Spleen (tissue), 7 donors: ENCODE measurements at regions not wholly inside any gene's neighbourhood (a gene's known extent, or its start where the extent isn't known, plus 50 kb on each side); places are given as distances from the start of the nearest gene placed in this dataset.

ENCODE experiments used
- POLR2AphosphoS5 ChIP-seq, 3 donors: sonication (generic); formaldehyde crosslinking; IDR thresholded peaks; one replicate each; pipeline ENCODE4 v1.5.1; 2017; ENCODE audit warnings: antibody characterized with exemption in 3 of 3
- TF ChIP-seq, protein P1 (sequence below), 11 experiments: fragments of 200-600 bp in 7 of 11; fragments of 450-650 bp in 4 of 11; sonication (generic) in 4 of 11; IDR thresholded peaks in 8 of 11; conservative IDR thresholded peaks in 3 of 11; 1 replicate in 7 of 11; 2 replicates in 4 of 11; pipeline versions ENCODE4 v1.4.0 to v1.8.0; 2016 to 2021; ENCODE audit warnings: antibody characterized with exemption in 11 of 11, inconsistent platforms in 4 of 11, mild to moderate bottlenecking in 1 of 11
- donor health status: DM: no; HTN: no; CAD: no; lungs with moderate emphysema.
- donor health status: DM: no; HTN: no; CAD: no.
- donor health status: DM: no; HTN: no; CAD: no.

- TF ChIP-seq, protein P1, sequence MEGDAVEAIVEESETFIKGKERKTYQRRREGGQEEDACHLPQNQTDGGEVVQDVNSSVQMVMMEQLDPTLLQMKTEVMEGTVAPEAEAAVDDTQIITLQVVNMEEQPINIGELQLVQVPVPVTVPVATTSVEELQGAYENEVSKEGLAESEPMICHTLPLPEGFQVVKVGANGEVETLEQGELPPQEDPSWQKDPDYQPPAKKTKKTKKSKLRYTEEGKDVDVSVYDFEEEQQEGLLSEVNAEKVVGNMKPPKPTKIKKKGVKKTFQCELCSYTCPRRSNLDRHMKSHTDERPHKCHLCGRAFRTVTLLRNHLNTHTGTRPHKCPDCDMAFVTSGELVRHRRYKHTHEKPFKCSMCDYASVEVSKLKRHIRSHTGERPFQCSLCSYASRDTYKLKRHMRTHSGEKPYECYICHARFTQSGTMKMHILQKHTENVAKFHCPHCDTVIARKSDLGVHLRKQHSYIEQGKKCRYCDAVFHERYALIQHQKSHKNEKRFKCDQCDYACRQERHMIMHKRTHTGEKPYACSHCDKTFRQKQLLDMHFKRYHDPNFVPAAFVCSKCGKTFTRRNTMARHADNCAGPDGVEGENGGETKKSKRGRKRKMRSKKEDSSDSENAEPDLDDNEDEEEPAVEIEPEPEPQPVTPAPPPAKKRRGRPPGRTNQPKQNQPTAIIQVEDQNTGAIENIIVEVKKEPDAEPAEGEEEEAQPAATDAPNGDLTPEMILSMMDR (IDR thresholded peaks at IDR 0.05 in 8 of 11, conservative IDR thresholded peaks at IDR 0.05 in 3 of 11): no peak
- no peak for TF ChIP-seq POLR2AphosphoS5 (IDR thresholded peaks at IDR 0.05)
Measured at GRCh38 chr6:156191895-156192294, 585.3 kb upstream of the ARID1B start.
